B cell (primary cell): ENCODE measurements at regions not wholly inside any gene's neighbourhood (a gene's known extent, or its start where the extent isn't known, plus 50 kb on each side); places are given as distances from the start of the nearest gene placed in this dataset.

ENCODE experiments used
- ATAC-seq: fragments of 200-7000 bp; cut with Tn5 transposase; one replicate; pipeline ENCODE4 v1.10.0; 2021; ENCODE audit warnings: low read depth, mild to moderate bottlenecking, moderate number of reproducible peaks, moderate library complexity
- CTCF ChIA-PET: fragments of 350-600 bp; sonication (Branson Sonifier 250); formaldehyde crosslinking; loops from one replicate; lab custom pipeline; 2021; ENCODE audit warnings: antibody characterized with exemption, inconsistent platforms; lab: Charles Lee
- POLR2A ChIA-PET: fragments of 350-600 bp; sonication (Branson Sonifier 250); formaldehyde crosslinking; loops from one replicate; lab custom pipeline; 2021; ENCODE audit warnings: antibody characterized with exemption; lab: Charles Lee
- DNase-seq: peaks from one replicate; pipeline ENCODE4 v3.0.0; 2013
- H2AFZ ChIP-seq: 2 replicates; pipeline ENCODE4 v1.6.1; 2012; ENCODE audit warnings: mild to moderate bottlenecking, low read depth, low read length; ENCODE audit not compliant: insufficient read depth, poor library complexity, severe bottlenecking
- H3K27ac ChIP-seq, 2 donors: 1 replicate in 1 of 2; 2 replicates in 1 of 2; pipeline ENCODE4 v1.5.1; 2012 to 2013; ENCODE audit warnings: low read length in 2 of 2, mild to moderate bottlenecking in 2 of 2, moderate library complexity in 1 of 2
- H3K27me3 ChIP-seq, 4 experiments: fragments of 200-600 bp in 1 of 4; sonication (generic) in 1 of 4; replicated peaks in 1 of 4; 1 replicate in 2 of 4; 2 replicates in 2 of 4; pipeline versions ENCODE4 v1.6.1 to v1.7.0; 2013 to 2016; ENCODE audit warnings: low read length in 3 of 4, mild to moderate bottlenecking in 2 of 4, mixed read lengths in 1 of 4, moderate library complexity in 1 of 4; ENCODE audit not compliant: insufficient read depth in 4 of 4, control insufficient read depth in 3 of 4; ENCODE audit errors: control extremely low read depth in 1 of 4
- H3K36me3 ChIP-seq, 2 experiments: replicated peaks in 1 of 2; 1 replicate in 1 of 2; 2 replicates in 1 of 2; pipeline versions ENCODE4 v1.6.1 to v1.7.1; 2013; ENCODE audit warnings: low read length in 1 of 2; ENCODE audit not compliant: insufficient read depth in 2 of 2, control insufficient read depth in 1 of 2; ENCODE audit errors: control extremely low read depth in 1 of 2, extremely low read depth in 1 of 2
- H3K4me1 ChIP-seq, 2 donors: fragments of 200-600 bp in 1 of 2; sonication (generic) in 1 of 2; 1 replicate in 1 of 2; 2 replicates in 1 of 2; pipeline versions ENCODE4 v1.5.1 to v1.6.1; 2013 to 2017; ENCODE audit warnings: low read length in 2 of 2; ENCODE audit not compliant: control insufficient read depth in 2 of 2, insufficient read depth in 2 of 2
- H3K4me2 ChIP-seq: replicated peaks from 2 replicates; pipeline ENCODE3; 2012; ENCODE audit warnings: mild to moderate bottlenecking, low read depth, low read length; ENCODE audit not compliant: poor library complexity, severe bottlenecking
- H3K4me3 ChIP-seq, 5 experiments: fragments of 200-600 bp in 1 of 5; sonication (generic) in 1 of 5; 1 replicate in 3 of 5; 2 replicates in 2 of 5; pipeline versions ENCODE4 v1.5.1 to v1.7.0; 2011 to 2016; ENCODE audit warnings: low read length in 4 of 5, mild to moderate bottlenecking in 4 of 5, low read depth in 2 of 5, control low read depth in 1 of 5, moderate library complexity in 1 of 5; ENCODE audit not compliant: insufficient read depth in 1 of 5; ENCODE audit errors: control extremely low read depth in 1 of 5, extremely low read depth in 1 of 5
- H3K79me2 ChIP-seq: fragments of 200-600 bp; sonication (generic); one replicate; pipeline ENCODE4 v1.6.0; 2016; ENCODE audit warnings: low read length; ENCODE audit not compliant: control insufficient read depth, insufficient read depth
- H3K9ac ChIP-seq: fragments of 200-600 bp; sonication (generic); 2 replicates; pipeline ENCODE4 v1.6.1; 2017; ENCODE audit warnings: mild to moderate bottlenecking, low read length, moderate library complexity
- H3K9me3 ChIP-seq, 3 donors: one replicate each; pipeline versions ENCODE4 v1.6.1 to v1.7.1; 2013; ENCODE audit warnings: low read length in 2 of 3; ENCODE audit not compliant: control insufficient read depth in 2 of 3, insufficient read depth in 1 of 3; ENCODE audit errors: control extremely low read depth in 1 of 3
- H4K20me1 ChIP-seq: 2 replicates; pipeline ENCODE4 v1.6.0; 2012; ENCODE audit warnings: mild to moderate bottlenecking, low read length; ENCODE audit not compliant: insufficient read depth, control insufficient read depth, poor library complexity, severe bottlenecking
- H3K27ac Mint-ChIP-seq: one replicate; pipeline ENCODE4 v1.8.0; 2021; ENCODE audit warnings: mixed read lengths
- H3K27me3 Mint-ChIP-seq: one replicate; pipeline ENCODE4 v1.8.0; 2021; ENCODE audit warnings: mixed read lengths
- H3K4me1 Mint-ChIP-seq: one replicate; pipeline ENCODE4 v1.8.0; 2021; ENCODE audit warnings: mixed read lengths
- H3K4me3 Mint-ChIP-seq: one replicate; pipeline ENCODE4 v1.8.0; 2021; ENCODE audit warnings: mixed read lengths
- H3K9me3 Mint-ChIP-seq: one replicate; pipeline ENCODE4 v1.8.0; 2022; ENCODE audit warnings: mixed read lengths; ENCODE audit not compliant: insufficient read depth
- EZH2 ChIP-seq: IDR thresholded peaks from 2 replicates; pipeline ENCODE4 v1.6.1; 2012; ENCODE audit warnings: borderline replicate concordance, low read depth, mild to moderate bottlenecking, moderate library complexity, low read length; ENCODE audit not compliant: insufficient read depth, poor library complexity, severe bottlenecking
- WGBS: methylation state at CpG from one replicate; pipeline ENCODE4 v1.1.5; 2013; ENCODE audit warnings: missing lambda C conversion rate; ENCODE audit not compliant: insufficient coverage; 5-methylcytosine and 5-hydroxymethylcytosine counted together
- intact Hi-C: fragments of 100-400 bp; cut with micrococcal nuclease; formaldehyde crosslinking; loops from one replicate; pipeline ENCODE4 v1.10.0; 2022
- TF ChIP-seq, protein P1 (sequence below): fragments of 200-600 bp; IDR thresholded peaks from one replicate; pipeline ENCODE4 v1.8.0; 2022; ENCODE audit warnings: antibody characterized with exemption, mild to moderate bottlenecking

DNA sequence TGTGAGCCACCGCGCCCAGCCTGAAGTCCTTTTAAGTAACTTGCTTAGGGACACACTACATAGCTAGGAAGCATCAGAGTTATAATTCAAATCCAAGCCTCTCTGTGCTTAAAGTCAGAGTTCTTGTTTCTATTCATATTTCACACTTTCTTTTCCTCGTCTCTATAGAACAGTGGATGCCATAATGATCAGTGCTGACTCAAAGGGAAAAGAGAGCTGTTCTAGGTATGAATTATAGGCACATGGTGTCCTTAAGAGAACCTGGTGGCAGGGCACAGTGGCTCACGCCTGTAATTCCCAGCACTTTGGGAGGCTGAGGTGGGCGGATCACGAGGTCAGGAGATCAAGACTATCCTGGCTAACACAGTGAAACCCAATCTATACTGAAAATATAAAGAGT lies 400.2 kb upstream of the DDI1 start:
- H3K4me1 ChIP-seq = no peaks in the 10 kb centered on the region
- DNase-seq = no peak
- H3K27ac Mint-ChIP-seq = no peak overlapping the region
- H3K27ac ChIP-seq = no peak overlapping the region
- no peaks in the 10 kb centered on the region for H3K36me3 ChIP-seq
- no peak overlapping the region for H3K4me2 ChIP-seq
- no peaks in the 10 kb centered on the region for H3K9me3 Mint-ChIP-seq
- no peaks in the 10 kb centered on the region for H3K27me3 ChIP-seq
- H3K4me3 Mint-ChIP-seq = no peak overlapping the region
- H2AFZ ChIP-seq = no peak overlapping the region
- CTCF ChIA-PET = no interaction called here
- POLR2A ChIA-PET = no interaction called here
- no peaks in the 10 kb centered on the region for H3K9me3 ChIP-seq
- WGBS = no CpG with 5 or more reads among the region's 6 CpGs
- H3K79me2 ChIP-seq = no peaks in the 10 kb centered on the region
- H3K9ac ChIP-seq = no peak overlapping the region
- ATAC-seq = no peak
- no peaks in the 10 kb centered on the region for H4K20me1 ChIP-seq
- intact Hi-C loops = no loop called here
- TF ChIP-seq EZH2 = no peak
- TF ChIP-seq, protein P1, sequence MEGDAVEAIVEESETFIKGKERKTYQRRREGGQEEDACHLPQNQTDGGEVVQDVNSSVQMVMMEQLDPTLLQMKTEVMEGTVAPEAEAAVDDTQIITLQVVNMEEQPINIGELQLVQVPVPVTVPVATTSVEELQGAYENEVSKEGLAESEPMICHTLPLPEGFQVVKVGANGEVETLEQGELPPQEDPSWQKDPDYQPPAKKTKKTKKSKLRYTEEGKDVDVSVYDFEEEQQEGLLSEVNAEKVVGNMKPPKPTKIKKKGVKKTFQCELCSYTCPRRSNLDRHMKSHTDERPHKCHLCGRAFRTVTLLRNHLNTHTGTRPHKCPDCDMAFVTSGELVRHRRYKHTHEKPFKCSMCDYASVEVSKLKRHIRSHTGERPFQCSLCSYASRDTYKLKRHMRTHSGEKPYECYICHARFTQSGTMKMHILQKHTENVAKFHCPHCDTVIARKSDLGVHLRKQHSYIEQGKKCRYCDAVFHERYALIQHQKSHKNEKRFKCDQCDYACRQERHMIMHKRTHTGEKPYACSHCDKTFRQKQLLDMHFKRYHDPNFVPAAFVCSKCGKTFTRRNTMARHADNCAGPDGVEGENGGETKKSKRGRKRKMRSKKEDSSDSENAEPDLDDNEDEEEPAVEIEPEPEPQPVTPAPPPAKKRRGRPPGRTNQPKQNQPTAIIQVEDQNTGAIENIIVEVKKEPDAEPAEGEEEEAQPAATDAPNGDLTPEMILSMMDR = no peak
- H3K4me3 ChIP-seq = no peak overlapping the region
- H3K27me3 Mint-ChIP-seq = no peaks in the 10 kb centered on the region
- no peaks in the 10 kb centered on the region for H3K4me1 Mint-ChIP-seq

GRCh38 chr11:103637295-103637694 lies 399.1 kb upstream of the DDI1 start:
- H3K4me3 Mint-ChIP-seq = no peak overlapping the region
- ChIA-PET CTCF (no interaction called here), POLR2A (no interaction called here)
- Histone ChIP-seq H3K4me2 (no peak overlapping the region), H3K9ac (no peak overlapping the region), H3K4me3 (no peak overlapping the region), H3K9me3 (no peaks in the 10 kb centered on the region), H4K20me1 (no peaks in the 10 kb centered on the region), H3K27ac (no peak overlapping the region), H3K36me3 (no peaks in the 10 kb centered on the region), H3K4me1 (no peaks in the 10 kb centered on the region), H3K27me3 (no peaks in the 10 kb centered on the region), H2AFZ (no peak overlapping the region), H3K79me2 (no peaks in the 10 kb centered on the region)
- DNase-seq = no peak
- intact Hi-C loops = no loop called here
- no peaks in the 10 kb centered on the region for H3K27me3 Mint-ChIP-seq
- no peaks in the 10 kb centered on the region for H3K4me1 Mint-ChIP-seq
- no peak for ATAC-seq
- H3K27ac Mint-ChIP-seq = no peak overlapping the region
- WGBS = no CpG with 5 or more reads among the region's 2 CpGs
- TF ChIP-seq, protein P1 = no peak
- no peak for TF ChIP-seq EZH2
- H3K9me3 Mint-ChIP-seq = no peaks in the 10 kb centered on the region
